HL-60 (cell line): ENCODE measurements at regions not wholly inside any gene's neighbourhood (a gene's known extent, or its start where the extent isn't known, plus 50 kb on each side); places are given as distances from the start of the nearest gene placed in this dataset.

ENCODE experiments used
- DNase-seq, 2 experiments: peaks; one replicate each; pipeline ENCODE4 v3.0.0-alpha.2; 2010 to 2020; ENCODE audit warnings: low read depth in 1 of 2, low spot score in 1 of 2
- H3K27ac ChIP-seq: fragments of 250-450 bp; sonication (Bioruptor Pico); replicated peaks from 2 replicates; pipeline ENCODE4 v1.5.1; 2020; ENCODE audit warnings: mild to moderate bottlenecking, moderate library complexity
- H3K27me3 ChIP-seq: fragments of 250-450 bp; sonication (Bioruptor Pico); 2 replicates; pipeline ENCODE4 v1.5.1; 2021; ENCODE audit warnings: mild to moderate bottlenecking, moderate library complexity; ENCODE audit not compliant: insufficient read depth, poor library complexity, severe bottlenecking
- H3K4me3 ChIP-seq: replicated peaks from 2 replicates; pipeline ENCODE4 v1.5.1; 2011; ENCODE audit warnings: mild to moderate bottlenecking, control low read depth, low read length; ENCODE audit not compliant: insufficient read depth
- GABPA ChIP-seq: IDR thresholded peaks from 2 replicates; pipeline ENCODE4 v1.6.1; 2012; ENCODE audit warnings: low read depth
- POLR2AphosphoS5 ChIP-seq: IDR thresholded peaks from 2 replicates; pipeline ENCODE4 v1.6.1; 2012; ENCODE audit warnings: low read depth
- SPI1 ChIP-seq: IDR thresholded peaks from 2 replicates; pipeline ENCODE4 v1.6.1; 2012; ENCODE audit warnings: low read depth, mild to moderate bottlenecking, borderline replicate concordance
- TF ChIP-seq, protein P1 (sequence below): IDR thresholded peaks from 2 replicates; pipeline ENCODE4 v1.6.1; 2012; ENCODE audit warnings: low read depth; ENCODE audit not compliant: insufficient replicate concordance
- TF ChIP-seq, protein P2 (sequence below): IDR thresholded peaks from one replicate; pipeline ENCODE4 v1.5.1; 2011; ENCODE audit warnings: low read length, control low read depth, inconsistent platforms; ENCODE audit not compliant: insufficient read depth

GRCh38 chr4:36785973-36786372 is 458.6 kb upstream of the NWD2 start:
- TF ChIP-seq, protein P1, sequence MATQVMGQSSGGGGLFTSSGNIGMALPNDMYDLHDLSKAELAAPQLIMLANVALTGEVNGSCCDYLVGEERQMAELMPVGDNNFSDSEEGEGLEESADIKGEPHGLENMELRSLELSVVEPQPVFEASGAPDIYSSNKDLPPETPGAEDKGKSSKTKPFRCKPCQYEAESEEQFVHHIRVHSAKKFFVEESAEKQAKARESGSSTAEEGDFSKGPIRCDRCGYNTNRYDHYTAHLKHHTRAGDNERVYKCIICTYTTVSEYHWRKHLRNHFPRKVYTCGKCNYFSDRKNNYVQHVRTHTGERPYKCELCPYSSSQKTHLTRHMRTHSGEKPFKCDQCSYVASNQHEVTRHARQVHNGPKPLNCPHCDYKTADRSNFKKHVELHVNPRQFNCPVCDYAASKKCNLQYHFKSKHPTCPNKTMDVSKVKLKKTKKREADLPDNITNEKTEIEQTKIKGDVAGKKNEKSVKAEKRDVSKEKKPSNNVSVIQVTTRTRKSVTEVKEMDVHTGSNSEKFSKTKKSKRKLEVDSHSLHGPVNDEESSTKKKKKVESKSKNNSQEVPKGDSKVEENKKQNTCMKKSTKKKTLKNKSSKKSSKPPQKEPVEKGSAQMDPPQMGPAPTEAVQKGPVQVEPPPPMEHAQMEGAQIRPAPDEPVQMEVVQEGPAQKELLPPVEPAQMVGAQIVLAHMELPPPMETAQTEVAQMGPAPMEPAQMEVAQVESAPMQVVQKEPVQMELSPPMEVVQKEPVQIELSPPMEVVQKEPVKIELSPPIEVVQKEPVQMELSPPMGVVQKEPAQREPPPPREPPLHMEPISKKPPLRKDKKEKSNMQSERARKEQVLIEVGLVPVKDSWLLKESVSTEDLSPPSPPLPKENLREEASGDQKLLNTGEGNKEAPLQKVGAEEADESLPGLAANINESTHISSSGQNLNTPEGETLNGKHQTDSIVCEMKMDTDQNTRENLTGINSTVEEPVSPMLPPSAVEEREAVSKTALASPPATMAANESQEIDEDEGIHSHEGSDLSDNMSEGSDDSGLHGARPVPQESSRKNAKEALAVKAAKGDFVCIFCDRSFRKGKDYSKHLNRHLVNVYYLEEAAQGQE: no peak
- no peak for TF ChIP-seq GABPA
- no peak for TF ChIP-seq POLR2AphosphoS5
- no peak for TF ChIP-seq SPI1
- TF ChIP-seq, protein P2, sequence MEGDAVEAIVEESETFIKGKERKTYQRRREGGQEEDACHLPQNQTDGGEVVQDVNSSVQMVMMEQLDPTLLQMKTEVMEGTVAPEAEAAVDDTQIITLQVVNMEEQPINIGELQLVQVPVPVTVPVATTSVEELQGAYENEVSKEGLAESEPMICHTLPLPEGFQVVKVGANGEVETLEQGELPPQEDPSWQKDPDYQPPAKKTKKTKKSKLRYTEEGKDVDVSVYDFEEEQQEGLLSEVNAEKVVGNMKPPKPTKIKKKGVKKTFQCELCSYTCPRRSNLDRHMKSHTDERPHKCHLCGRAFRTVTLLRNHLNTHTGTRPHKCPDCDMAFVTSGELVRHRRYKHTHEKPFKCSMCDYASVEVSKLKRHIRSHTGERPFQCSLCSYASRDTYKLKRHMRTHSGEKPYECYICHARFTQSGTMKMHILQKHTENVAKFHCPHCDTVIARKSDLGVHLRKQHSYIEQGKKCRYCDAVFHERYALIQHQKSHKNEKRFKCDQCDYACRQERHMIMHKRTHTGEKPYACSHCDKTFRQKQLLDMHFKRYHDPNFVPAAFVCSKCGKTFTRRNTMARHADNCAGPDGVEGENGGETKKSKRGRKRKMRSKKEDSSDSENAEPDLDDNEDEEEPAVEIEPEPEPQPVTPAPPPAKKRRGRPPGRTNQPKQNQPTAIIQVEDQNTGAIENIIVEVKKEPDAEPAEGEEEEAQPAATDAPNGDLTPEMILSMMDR: no peak
- no peaks in the 10 kb centered on the region for H3K27me3 ChIP-seq
- H3K4me3 ChIP-seq: no peak overlapping the region
- no peak overlapping the region for H3K27ac ChIP-seq
- no peak for DNase-seq

DNA sequence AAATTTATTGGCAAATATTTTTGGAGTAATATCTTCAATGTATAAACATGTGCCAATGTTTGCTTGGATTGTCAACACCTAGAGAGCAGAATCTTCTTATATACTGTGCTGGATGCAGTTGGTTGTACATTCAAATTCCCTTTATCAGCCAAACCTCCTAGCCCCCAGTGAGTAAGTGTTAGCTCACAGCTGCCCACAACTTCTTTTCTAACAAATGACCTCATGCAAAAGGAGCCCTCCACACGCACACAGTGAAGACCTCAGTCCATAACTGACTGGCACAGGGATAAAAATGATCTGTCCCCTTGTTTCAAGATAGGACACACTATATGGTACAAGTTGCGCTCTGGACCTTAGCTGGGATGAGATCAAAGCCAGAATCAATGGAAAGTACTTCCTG is 458.0 kb upstream of the NWD2 start:
- Histone ChIP-seq H3K27me3 (no peaks in the 10 kb centered on the region), H3K27ac (no peak overlapping the region)
- no peak for DNase-seq

GRCh38 chr4:36794716-36795115 is 449.8 kb upstream of the NWD2 start:
- H3K27ac ChIP-seq: no peak overlapping the region
- TF ChIP-seq, protein P2: no peak
- TF ChIP-seq SPI1: no peak
- no peak for TF ChIP-seq POLR2AphosphoS5
- TF ChIP-seq GABPA: no peak
- no peaks in the 10 kb centered on the region for H3K27me3 ChIP-seq
- H3K4me3 ChIP-seq: no peak overlapping the region
- no peak for DNase-seq

More for the DNA sequence above, 458.0 kb upstream of the NWD2 start:
- H3K4me3 ChIP-seq: no peak overlapping the region
- TF ChIP-seq, protein P2: no peak

DNA sequence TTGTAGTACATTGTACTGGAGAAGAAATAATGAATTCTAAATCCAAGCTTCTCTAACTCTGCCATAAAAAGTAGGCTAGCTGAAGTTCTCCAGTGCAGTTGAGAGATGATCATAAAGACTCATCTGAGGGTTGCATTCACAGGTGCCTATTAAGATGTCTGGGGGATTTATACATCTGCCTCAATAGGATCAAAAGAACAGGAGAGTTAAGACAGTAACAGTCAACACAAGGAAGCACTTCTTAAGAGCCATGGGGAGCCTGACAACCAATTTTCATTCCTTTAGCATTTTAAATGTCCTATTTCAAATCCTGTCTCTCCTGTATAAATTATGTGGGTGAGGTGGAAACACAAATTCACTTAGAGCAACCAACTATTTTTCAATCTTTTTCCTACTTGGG is 432.4 kb upstream of the NWD2 start:
- no peak overlapping the region for H3K27ac ChIP-seq
- no peak overlapping the region for H3K4me3 ChIP-seq
- no peak for DNase-seq
- H3K27me3 ChIP-seq: no peaks in the 10 kb centered on the region
- TF ChIP-seq, protein P2: no peak
- TF ChIP-seq, protein P1: no peak
